B cell (primary cell): ENCODE measurements at regions not wholly inside any gene's neighbourhood (a gene's known extent, or its start where the extent isn't known, plus 50 kb on each side); places are given as distances from the start of the nearest gene placed in this dataset.

Experiments
- EZH2 ChIP-seq: IDR thresholded peaks from 2 replicates; pipeline ENCODE4 v1.6.1; 2012; ENCODE audit warnings: borderline replicate concordance, low read depth, mild to moderate bottlenecking, moderate library complexity, low read length; ENCODE audit not compliant: insufficient read depth, poor library complexity, severe bottlenecking
- TF ChIP-seq, protein P1 (sequence below): fragments of 200-600 bp; IDR thresholded peaks from one replicate; pipeline ENCODE4 v1.8.0; 2022; ENCODE audit warnings: antibody characterized with exemption, mild to moderate bottlenecking

GRCh38 chr10:50992356-50992901 lies 81.9 kb upstream of the PRKG1 start:
- TF ChIP-seq, protein P1, sequence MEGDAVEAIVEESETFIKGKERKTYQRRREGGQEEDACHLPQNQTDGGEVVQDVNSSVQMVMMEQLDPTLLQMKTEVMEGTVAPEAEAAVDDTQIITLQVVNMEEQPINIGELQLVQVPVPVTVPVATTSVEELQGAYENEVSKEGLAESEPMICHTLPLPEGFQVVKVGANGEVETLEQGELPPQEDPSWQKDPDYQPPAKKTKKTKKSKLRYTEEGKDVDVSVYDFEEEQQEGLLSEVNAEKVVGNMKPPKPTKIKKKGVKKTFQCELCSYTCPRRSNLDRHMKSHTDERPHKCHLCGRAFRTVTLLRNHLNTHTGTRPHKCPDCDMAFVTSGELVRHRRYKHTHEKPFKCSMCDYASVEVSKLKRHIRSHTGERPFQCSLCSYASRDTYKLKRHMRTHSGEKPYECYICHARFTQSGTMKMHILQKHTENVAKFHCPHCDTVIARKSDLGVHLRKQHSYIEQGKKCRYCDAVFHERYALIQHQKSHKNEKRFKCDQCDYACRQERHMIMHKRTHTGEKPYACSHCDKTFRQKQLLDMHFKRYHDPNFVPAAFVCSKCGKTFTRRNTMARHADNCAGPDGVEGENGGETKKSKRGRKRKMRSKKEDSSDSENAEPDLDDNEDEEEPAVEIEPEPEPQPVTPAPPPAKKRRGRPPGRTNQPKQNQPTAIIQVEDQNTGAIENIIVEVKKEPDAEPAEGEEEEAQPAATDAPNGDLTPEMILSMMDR = no peak
- no peak for TF ChIP-seq EZH2
